GM10248 (cell line): ENCODE measurements at regions not wholly inside any gene's neighbourhood (a gene's known extent, or its start where the extent isn't known, plus 50 kb on each side); places are given as distances from the start of the nearest gene placed in this dataset.

Experiments used
- CTCF ChIA-PET: fragments of 300-600 bp; sonication (Branson Sonifier 250); formaldehyde crosslinking; extraction: SDS; loops from one replicate; lab custom pipeline; 2021; ENCODE audit warnings: antibody characterized with exemption; lab: Yijun Ruan, JAX
- POLR2A ChIA-PET: fragments of 350-650 bp; sonication (Branson Sonifier 250); formaldehyde crosslinking; extraction: SDS; loops from one replicate; lab custom pipeline; 2020; ENCODE audit warnings: antibody characterized with exemption; lab: Yijun Ruan, JAX
- DNase-seq: peaks from one replicate; pipeline ENCODE4 v3.0.0; 2012; ENCODE audit errors: extremely low spot score
- CTCF ChIP-seq: IDR thresholded peaks from 2 replicates; pipeline ENCODE4 v1.5.1; 2012; ENCODE audit warnings: mild to moderate bottlenecking, low read depth; ENCODE audit errors: extremely low read depth, missing control alignments, control extremely low read depth

- DNase-seq: no peak
- no peak for TF ChIP-seq CTCF
- ChIA-PET POLR2A (no interaction called here), CTCF (no interaction called here)
Measured at GRCh38 chr11:105245781-105246315, 106.3 kb upstream of the CARD18 start.

- DNase-seq: no peak
- ChIA-PET POLR2A (no interaction called here), CTCF (interaction anchor here (1.1 kb wide), 1 partner anchor 13 kb away, joined by 3 read pairs; no protein-coding TSS in a partner anchor)
- TF ChIP-seq CTCF: no peak
Measured at GRCh38 chr11:105244160-105244825, 104.7 kb upstream of the CARD18 start.

- no peak for DNase-seq
- POLR2A ChIA-PET: no interaction called here
- CTCF ChIA-PET: no interaction called here
- no peak for TF ChIP-seq CTCF
Measured at GRCh38 chr11:105241136-105241535, 101.6 kb upstream of the CARD18 start.

GRCh38 chr11:105236664-105237063, 97.1 kb upstream of the CARD18 start:
- POLR2A ChIA-PET: no interaction called here
- no peak for DNase-seq
- TF ChIP-seq CTCF: no peak
- CTCF ChIA-PET: no interaction called here

- POLR2A ChIA-PET: no interaction called here
- CTCF ChIA-PET: interaction anchor here (1.1 kb wide), 1 partner anchor 10 kb away, joined by 5 read pairs; no protein-coding TSS in a partner anchor
- DNase-seq: no peak
- no peak for TF ChIP-seq CTCF
Measured at GRCh38 chr11:105233285-105233684, 93.7 kb upstream of the CARD18 start.

- ChIA-PET POLR2A (no interaction called here), CTCF (interaction anchor here (1.8 kb wide), 1 partner anchor 13 kb away, joined by 3 read pairs; no protein-coding TSS in a partner anchor)
Measured at GRCh38 chr11:105232021-105232420, 92.5 kb upstream of the CARD18 start.

More at GRCh38 chr11:105232021-105232420, 92.5 kb upstream of the CARD18 start:
- DNase-seq: no peak
- TF ChIP-seq CTCF: no peak
